Neutrophil (primary cell): ENCODE measurements at regions not wholly inside any gene's neighbourhood (a gene's known extent, or its start where the extent isn't known, plus 50 kb on each side); places are given as distances from the start of the nearest gene placed in this dataset.

Experiments
- H3K27ac ChIP-seq: fragments of 200-600 bp; sonication (generic); 2 replicates; pipeline ENCODE4 v1.5.1; 2016; ENCODE audit warnings: mild to moderate bottlenecking, moderate library complexity
- H3K27me3 ChIP-seq: fragments of 200-600 bp; sonication (generic); 2 replicates; pipeline ENCODE4 v1.6.0; 2016; ENCODE audit warnings: mild to moderate bottlenecking
- H3K36me3 ChIP-seq: fragments of 200-600 bp; sonication (generic); 2 replicates; pipeline ENCODE4 v1.5.1; 2017
- H3K4me1 ChIP-seq, 2 experiments: fragments of 200-600 bp in 1 of 2; sonication (generic) in 1 of 2; 1 replicate in 1 of 2; 2 replicates in 1 of 2; pipeline versions ENCODE4 v1.5.1 to v1.6.1; 2013 to 2016; ENCODE audit warnings: low read depth in 1 of 2, low read length in 1 of 2, mild to moderate bottlenecking in 1 of 2, moderate library complexity in 1 of 2; ENCODE audit not compliant: control insufficient read depth in 1 of 2, insufficient read depth in 1 of 2
- H3K4me3 ChIP-seq, 2 experiments: fragments of 200-600 bp in 1 of 2; sonication (generic) in 1 of 2; 1 replicate in 1 of 2; 2 replicates in 1 of 2; pipeline ENCODE4 v1.5.1; 2013 to 2016; ENCODE audit warnings: low read depth in 1 of 2, low read length in 1 of 2, mild to moderate bottlenecking in 1 of 2, moderate library complexity in 1 of 2
- H3K9me3 ChIP-seq: fragments of 200-600 bp; sonication (generic); 2 replicates; pipeline ENCODE4 v1.5.1; 2016
- CTCF ChIP-seq: fragments of 200-600 bp; sonication (generic); IDR thresholded peaks from 2 replicates; pipeline ENCODE4 v1.5.1; 2016; ENCODE audit warnings: antibody characterized with exemption

- no peak for TF ChIP-seq CTCF
- Histone ChIP-seq H3K27me3 (no peaks in the 10 kb centered on the region), H3K4me1 (no peaks in the 10 kb centered on the region), H3K4me3 (no peak overlapping the region), H3K27ac (no peak overlapping the region), H3K36me3 (no peaks in the 10 kb centered on the region), H3K9me3 (no peaks in the 10 kb centered on the region)
Observed at GRCh38 chr2:33730193-33730592, 131.1 kb upstream of the FAM98A start.

- TF ChIP-seq CTCF = no peak
- no peaks in the 10 kb centered on the region for H3K9me3 ChIP-seq
- H3K36me3 ChIP-seq = no peaks in the 10 kb centered on the region
- H3K27ac ChIP-seq = no peak overlapping the region
- H3K27me3 ChIP-seq = no peaks in the 10 kb centered on the region
- no peaks in the 10 kb centered on the region for H3K4me1 ChIP-seq
- no peak overlapping the region for H3K4me3 ChIP-seq
Observed at GRCh38 chr2:33729353-33729752, 130.3 kb upstream of the FAM98A start.

GRCh38 chr2:33728106-33728505 is 129.0 kb upstream of the FAM98A start:
- Histone ChIP-seq H3K27ac (no peak overlapping the region), H3K4me1 (no peaks in the 10 kb centered on the region), H3K36me3 (no peaks in the 10 kb centered on the region), H3K4me3 (no peak overlapping the region), H3K9me3 (no peaks in the 10 kb centered on the region), H3K27me3 (no peaks in the 10 kb centered on the region)
- TF ChIP-seq CTCF = no peak

GRCh38 chr2:33727361-33728032 is 128.4 kb upstream of the FAM98A start:
- no peak for TF ChIP-seq CTCF
- Histone ChIP-seq H3K27me3 (no peaks in the 10 kb centered on the region), H3K4me3 (no peak overlapping the region), H3K4me1 (no peaks in the 10 kb centered on the region), H3K9me3 (no peaks in the 10 kb centered on the region), H3K36me3 (no peaks in the 10 kb centered on the region), H3K27ac (no peak overlapping the region)

GRCh38 chr2:33726415-33726814 is 127.3 kb upstream of the FAM98A start:
- no peak for TF ChIP-seq CTCF
- Histone ChIP-seq H3K27ac (no peak overlapping the region), H3K9me3 (no peaks in the 10 kb centered on the region), H3K4me3 (no peak overlapping the region), H3K4me1 (no peaks in the 10 kb centered on the region), H3K36me3 (no peaks in the 10 kb centered on the region), H3K27me3 (no peaks in the 10 kb centered on the region)
